SU-DHL-6 (cell line): ENCODE measurements at regions not wholly inside any gene's neighbourhood (a gene's known extent, or its start where the extent isn't known, plus 50 kb on each side); places are given as distances from the start of the nearest gene placed in this dataset.

Experiments
- EZH2phosphoT487 ChIP-seq: fragments of 200-600 bp; sonication (generic), shearing (Covaris generic); conservative IDR thresholded peaks from 2 replicates; pipeline ENCODE4 v1.6.1; 2018; ENCODE audit warnings: mild to moderate bottlenecking, antibody characterized with exemption, low read length, moderate library complexity, mixed read lengths
- TF ChIP-seq, protein P1 (sequence below): fragments of 200-600 bp; sonication (generic); IDR thresholded peaks from one replicate; pipeline ENCODE4 v1.5.1; 2017; ENCODE audit warnings: antibody characterized with exemption, mild to moderate bottlenecking, low read length, moderate library complexity; ENCODE audit not compliant: insufficient read depth, poor library complexity, severe bottlenecking

DNA sequence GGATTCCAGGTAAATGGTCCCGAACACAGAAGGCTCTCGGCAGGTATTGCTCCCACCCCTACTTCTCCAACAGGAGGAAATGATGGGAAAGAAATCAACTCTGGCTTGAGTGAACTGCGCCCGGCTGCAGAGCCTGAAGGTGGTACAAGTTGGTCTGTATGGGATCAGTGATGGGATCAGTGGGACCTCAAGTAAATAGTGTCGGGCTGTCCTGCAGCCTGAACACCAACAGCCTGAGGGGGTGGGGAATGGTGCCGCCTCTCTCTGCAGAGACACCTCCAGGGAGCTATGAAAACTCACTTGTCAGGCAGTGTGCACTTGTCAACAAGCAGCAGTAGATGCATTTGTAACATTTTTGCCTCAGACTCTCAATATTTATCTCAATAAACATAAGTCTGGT is 183.5 kb downstream of the MATN1 start:
- TF ChIP-seq, protein P1, sequence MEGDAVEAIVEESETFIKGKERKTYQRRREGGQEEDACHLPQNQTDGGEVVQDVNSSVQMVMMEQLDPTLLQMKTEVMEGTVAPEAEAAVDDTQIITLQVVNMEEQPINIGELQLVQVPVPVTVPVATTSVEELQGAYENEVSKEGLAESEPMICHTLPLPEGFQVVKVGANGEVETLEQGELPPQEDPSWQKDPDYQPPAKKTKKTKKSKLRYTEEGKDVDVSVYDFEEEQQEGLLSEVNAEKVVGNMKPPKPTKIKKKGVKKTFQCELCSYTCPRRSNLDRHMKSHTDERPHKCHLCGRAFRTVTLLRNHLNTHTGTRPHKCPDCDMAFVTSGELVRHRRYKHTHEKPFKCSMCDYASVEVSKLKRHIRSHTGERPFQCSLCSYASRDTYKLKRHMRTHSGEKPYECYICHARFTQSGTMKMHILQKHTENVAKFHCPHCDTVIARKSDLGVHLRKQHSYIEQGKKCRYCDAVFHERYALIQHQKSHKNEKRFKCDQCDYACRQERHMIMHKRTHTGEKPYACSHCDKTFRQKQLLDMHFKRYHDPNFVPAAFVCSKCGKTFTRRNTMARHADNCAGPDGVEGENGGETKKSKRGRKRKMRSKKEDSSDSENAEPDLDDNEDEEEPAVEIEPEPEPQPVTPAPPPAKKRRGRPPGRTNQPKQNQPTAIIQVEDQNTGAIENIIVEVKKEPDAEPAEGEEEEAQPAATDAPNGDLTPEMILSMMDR, result no peak
- TF ChIP-seq EZH2phosphoT487, result no peak
